Hepatic stellate cell (primary cell): ENCODE measurements at regions not wholly inside any gene's neighbourhood (a gene's known extent, or its start where the extent isn't known, plus 50 kb on each side); places are given as distances from the start of the nearest gene placed in this dataset.
"Not testable (repeated sequence)": the region's sequence is repeated elsewhere in the genome, so short reads cannot be mapped to it uniquely, and the experiment has no call there.

Source experiments
- DNase-seq: peaks from one replicate; pipeline ENCODE4 v3.0.0; 2011; ENCODE audit warnings: low spot score

DNA sequence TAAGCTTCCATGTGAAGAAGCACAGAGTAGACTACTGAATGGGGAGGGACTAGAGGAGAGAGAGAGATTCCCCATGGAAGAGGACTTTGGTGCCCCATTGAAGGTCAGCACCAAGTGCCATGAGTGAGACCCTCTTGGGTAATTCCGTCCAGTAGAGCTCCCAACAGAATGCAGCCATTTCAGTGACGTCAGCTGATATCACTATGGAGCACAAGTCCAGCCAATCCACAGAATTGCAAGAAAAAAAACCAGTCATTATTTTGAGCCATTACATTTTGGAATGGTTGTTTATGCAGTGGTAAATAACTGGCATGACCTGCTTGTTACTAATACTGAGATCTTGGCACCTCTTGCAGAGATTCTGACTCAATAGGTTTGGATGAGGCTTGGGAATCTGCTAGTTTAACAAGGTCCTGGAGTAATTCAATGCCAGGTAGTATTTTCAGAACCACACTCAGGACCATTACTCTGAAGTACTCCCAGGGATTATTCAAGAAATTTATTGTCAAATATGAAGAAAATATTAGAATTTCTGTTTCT is 52.6 kb upstream of the SP8 start:
- no peak for DNase-seq

GRCh38 chr7:20839987-20840386 is 53.3 kb upstream of the SP8 start:
- DNase-seq, result no peak

GRCh38 chr7:20846791-20847190 is 60.1 kb upstream of the SP8 start:
- DNase-seq, result no peak

DNA sequence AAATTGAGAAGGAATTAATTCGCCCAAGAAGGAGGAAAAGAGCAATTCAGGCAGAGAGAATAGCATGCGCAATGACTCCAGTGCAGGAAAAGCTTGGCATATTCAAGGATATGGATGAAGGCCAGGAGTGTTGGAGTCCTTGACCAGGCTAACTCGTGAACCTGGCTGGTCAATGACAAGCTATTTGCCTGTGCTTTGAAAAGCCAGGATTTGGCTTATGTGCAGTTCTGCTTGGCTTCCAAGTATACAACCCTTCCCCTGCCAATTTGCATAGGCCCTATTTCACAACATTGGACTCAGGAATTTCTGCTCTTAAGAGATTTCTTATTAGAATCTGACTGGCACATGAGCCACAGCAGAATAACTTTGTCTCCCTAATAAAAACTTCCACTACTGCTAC is 72.3 kb upstream of the SP8 start:
- DNase-seq, result no peak

DNA sequence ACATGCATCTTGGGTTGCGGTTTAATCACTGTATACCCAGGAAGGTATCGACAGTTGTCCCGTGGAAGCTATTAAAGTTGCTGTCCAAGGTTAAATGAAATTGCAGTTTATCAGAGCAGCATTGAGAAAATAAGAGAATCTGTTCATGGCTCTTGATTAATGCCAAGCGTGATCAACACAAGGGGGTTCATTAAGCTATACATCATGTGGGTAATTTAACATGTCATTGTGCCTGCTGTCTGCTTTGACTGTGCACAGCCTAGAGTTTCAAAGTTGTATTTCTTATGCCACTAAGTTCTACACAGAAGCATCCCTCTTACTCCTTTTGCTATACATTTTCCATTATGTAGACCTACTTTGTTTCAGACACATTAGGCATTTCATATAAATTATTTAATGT is 74.8 kb upstream of the SP8 start:
- DNase-seq, result no peak

DNA sequence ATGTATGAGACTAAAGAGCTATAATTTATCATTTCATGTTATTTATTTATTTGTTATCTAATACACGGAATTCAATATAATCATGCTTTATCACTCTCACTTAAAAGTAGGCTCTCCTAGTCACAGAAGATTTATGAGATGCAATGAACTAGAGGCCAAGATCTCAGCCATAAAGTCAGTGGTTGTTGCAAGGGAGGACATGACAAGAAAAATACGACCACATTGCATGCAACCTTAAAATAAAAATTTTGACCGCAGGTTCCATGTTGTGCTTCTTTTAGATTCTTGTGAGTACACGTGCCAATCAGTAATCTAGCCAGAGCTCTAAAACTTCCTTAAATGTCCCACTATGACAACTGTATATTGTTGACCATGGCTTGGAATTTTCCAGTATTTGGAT is 75.9 kb upstream of the SP8 start:
- DNase-seq, result no peak

DNA sequence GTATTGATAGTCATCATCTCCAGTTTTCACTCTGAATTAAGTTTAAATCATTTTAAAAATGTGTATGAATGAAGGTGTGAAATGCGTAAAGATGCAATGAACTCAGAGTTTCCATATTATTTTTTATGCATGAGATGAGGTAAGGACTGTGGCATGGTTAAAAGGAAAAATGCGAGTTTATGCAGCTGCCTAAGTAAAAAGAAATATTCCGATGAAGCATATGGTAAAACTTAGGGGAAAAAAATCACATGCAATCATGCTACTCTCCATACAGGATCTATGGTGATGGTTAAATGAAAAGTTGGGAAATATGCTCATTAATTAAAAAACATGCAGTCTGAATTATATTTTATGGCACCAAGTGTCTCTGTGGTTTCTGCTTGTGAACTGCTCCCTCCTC is 77.5 kb upstream of the SP8 start:
- DNase-seq, result no peak

- DNase-seq, result no peak
Observed at GRCh38 chr7:20865684-20866083, 79.0 kb upstream of the SP8 start.

- no peak for DNase-seq
Observed at GRCh38 chr7:20870977-20871376, 84.3 kb upstream of the SP8 start.

GRCh38 chr7:20892776-20893175 is 106.1 kb upstream of the SP8 start:
- DNase-seq, result no peak

DNA sequence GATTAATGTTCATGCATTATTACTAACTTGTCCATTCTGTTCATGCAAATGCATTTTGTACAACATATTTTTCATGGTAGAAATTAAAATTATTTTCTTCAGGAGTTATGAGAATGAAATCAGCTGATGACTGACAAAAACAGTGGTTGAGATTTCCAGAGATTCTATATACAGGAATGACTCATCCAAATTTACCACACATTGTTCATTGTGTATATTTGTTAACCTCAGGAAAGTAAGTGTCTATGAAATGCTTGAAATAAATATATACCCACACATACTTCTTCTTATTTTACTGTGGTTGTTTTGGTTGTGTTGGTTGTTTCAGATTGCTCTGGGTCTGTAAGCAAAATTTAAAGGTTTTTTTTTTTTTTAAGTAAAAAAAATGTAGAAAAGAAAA is 108.1 kb upstream of the SP8 start:
- no peak for DNase-seq

GRCh38 chr7:20895563-20895962 is 108.9 kb upstream of the SP8 start:
- no peak for DNase-seq

- no peak for DNase-seq
Observed at GRCh38 chr7:20896996-20897395, 110.3 kb upstream of the SP8 start.

GRCh38 chr7:20906801-20907453 is 120.2 kb upstream of the SP8 start:
- DNase-seq, result no peak

GRCh38 chr7:20911081-20911480 is 124.4 kb upstream of the SP8 start:
- DNase-seq, result no peak

DNA sequence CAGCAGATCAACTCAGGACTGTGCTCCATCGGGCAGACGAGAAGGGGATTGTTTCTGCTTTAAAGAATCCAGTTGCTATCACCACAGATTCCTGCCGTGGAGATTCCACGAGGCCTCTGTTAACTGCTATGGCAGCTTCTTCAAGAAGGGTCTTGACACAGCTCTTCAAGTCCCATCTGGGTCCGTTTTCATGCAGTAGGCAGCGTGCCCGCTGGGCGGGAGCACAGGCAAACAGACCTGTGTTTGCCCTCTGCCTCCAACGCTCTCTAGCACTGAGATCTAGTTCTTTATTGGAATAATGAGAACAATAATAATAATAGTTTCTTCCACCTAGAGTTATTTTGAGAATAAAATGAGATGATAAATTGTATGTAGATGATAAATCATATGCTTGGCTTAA is 127.2 kb upstream of the SP8 start:
- no peak for DNase-seq

DNA sequence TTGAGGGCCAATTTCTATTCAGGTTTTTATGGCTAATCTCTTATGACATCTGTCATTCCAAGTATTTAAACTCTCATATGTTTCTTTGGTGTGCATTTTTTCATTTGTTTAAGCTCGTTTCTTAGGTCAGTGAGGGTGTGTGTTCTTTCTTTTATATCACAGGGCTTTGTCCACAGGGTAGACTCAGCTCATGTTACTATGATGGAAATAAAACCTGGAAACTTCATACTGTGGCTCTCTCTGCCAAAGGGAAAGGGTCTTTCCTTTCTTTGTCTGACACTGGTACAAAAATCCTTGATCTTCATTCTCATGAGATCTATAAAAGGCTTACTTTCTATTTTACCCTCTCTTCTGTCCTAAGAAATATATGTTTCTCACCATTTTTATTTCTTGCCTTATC is 129.6 kb upstream of the SP8 start:
- DNase-seq, result no peak

DNA sequence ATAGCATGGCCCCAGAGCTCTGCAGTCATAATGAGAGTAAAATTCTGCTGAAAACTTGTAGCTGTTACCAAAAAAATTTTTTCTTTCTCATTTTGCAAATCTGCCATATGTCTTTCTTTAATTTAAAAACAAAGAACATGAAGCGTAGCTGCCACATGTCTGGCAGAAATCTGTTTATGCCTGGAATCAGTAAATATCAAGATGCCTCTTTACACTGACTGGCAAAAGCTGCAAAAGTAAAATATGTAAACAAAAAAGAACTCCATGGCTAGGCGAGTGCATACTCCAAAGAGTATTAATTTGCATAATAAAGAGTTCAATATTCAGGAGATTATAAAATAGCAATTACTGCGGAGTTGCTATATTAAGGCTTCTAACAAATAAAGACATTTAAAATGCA is 130.9 kb upstream of the SP8 start:
- no peak for DNase-seq

DNA sequence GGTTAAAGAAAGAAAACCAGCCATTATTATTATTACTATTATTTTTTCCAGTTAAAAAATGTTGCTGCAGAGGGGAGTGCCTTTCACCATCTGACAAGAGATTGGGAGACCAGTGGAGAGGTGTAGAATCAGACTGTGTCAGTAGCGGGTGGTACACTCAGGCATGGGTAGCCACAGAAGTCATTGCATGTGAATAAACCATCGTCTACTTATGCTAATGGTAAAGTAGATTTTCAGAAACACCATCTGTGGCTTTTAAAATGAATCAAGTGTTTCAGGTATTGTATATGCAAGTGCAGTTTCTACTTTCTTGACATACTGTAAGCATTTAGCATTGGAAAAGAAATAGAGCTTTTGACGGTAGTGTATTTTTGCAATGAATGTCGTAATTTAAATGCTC is 131.5 kb upstream of the SP8 start:
- DNase-seq, result no peak

GRCh38 chr7:20927178-20927577 is 140.5 kb upstream of the SP8 start:
- DNase-seq, result not testable (repeated sequence)

DNA sequence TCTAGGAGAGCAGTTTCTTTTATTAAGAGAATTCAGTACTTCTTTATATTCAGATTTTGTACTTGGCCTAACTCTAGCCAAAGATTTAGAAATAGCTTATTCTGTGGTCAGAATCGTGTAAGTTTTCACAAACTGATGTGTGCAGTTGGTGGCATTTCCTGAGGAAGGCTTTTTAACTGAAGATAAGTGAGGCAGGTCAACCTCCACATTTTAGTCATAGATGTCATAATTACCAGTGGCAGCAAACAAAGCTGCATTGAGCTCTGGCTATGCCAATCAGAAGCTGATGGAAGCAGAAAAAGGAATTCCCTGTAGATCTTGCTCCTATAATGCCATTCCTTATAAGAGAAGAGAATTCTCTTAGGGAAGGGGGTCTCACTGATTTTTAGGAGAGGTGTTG is 141.3 kb upstream of the SP8 start:
- no peak for DNase-seq

- DNase-seq, result no peak
Observed at GRCh38 chr7:20929199-20929598, 142.5 kb upstream of the SP8 start.

GRCh38 chr7:20931739-20932138 is 145.1 kb upstream of the SP8 start:
- DNase-seq, result no peak

- no peak for DNase-seq
Observed at GRCh38 chr7:20932785-20933527, 146.3 kb upstream of the SP8 start.
